Left lung (tissue), 4 donors: ENCODE measurements at regions not wholly inside any gene's neighbourhood (a gene's known extent, or its start where the extent isn't known, plus 50 kb on each side); places are given as distances from the start of the nearest gene placed in this dataset.
A peak's percentile ranks its signal among the peaks of the same experiment; 100 is the strongest.
"Not testable (repeated sequence)": the region's sequence is repeated elsewhere in the genome, so short reads cannot be mapped to it uniquely, and the experiment has no call there.

Source experiments
- ATAC-seq: fragments of 200-7000 bp; cut with Tn5 transposase; one replicate; pipeline ENCODE4 v1.9.1; 2020; ENCODE audit warnings: moderate library complexity
- DNase-seq, 4 donors: peaks; one replicate each; pipeline ENCODE4 v3.0.0-alpha.2; 2013 to 2020
- H3K27ac ChIP-seq, 2 donors: fragments of 200-600 bp; sonication (generic) in 1 of 2; one replicate each; pipeline versions ENCODE4 v1.5.0 to v1.8.0; 2020 to 2021
- H3K27me3 ChIP-seq, 2 donors: fragments of 200-600 bp; sonication (generic) in 1 of 2; one replicate each; pipeline versions ENCODE4 v1.5.0 to v1.8.0; 2020 to 2021
- H3K36me3 ChIP-seq, 2 donors: fragments of 200-600 bp; sonication (generic) in 1 of 2; one replicate each; pipeline versions ENCODE4 v1.5.0 to v1.8.0; 2020 to 2021
- H3K4me1 ChIP-seq, 2 donors: fragments of 200-600 bp; one replicate each; pipeline ENCODE4 v1.8.0; 2021
- H3K4me3 ChIP-seq, 2 donors: fragments of 200-600 bp; sonication (generic) in 1 of 2; one replicate each; pipeline versions ENCODE4 v1.5.0 to v1.8.0; 2020 to 2021; ENCODE audit warnings: mild to moderate bottlenecking in 1 of 2
- H3K9me3 ChIP-seq, 2 donors: fragments of 200-600 bp; sonication (generic) in 1 of 2; one replicate each; pipeline versions ENCODE4 v1.5.0 to v1.8.0; 2020 to 2021
- CTCF ChIP-seq, 2 donors: fragments of 200-600 bp; sonication (generic) in 1 of 2; IDR thresholded peaks; one replicate each; pipeline versions ENCODE4 v1.5.0 to v1.8.0; 2021; ENCODE audit warnings: antibody characterized with exemption in 2 of 2
- intact Hi-C, 2 donors: fragments of 100-400 bp; cut with DNase I; formaldehyde crosslinking; loops; one replicate each; pipeline versions ENCODE4 v1.11.2 to v1.14.2; 2022
- donor health status: DM: no; HTN: yes; CAD: no.
- donor health status: DM: no; HTN: no; CAD: no.

GRCh38 chr18:23317975-23318675 is 135.0 kb upstream of the RIOK3 start:
- DNase-seq (no peak), ATAC-seq (no peak)
- Histone ChIP-seq H3K4me3 (no peak overlapping the region), H3K9me3 (no peaks in the 10 kb centered on the region), H3K36me3 (no peaks in the 10 kb centered on the region), H3K27me3 (no peaks in the 10 kb centered on the region), H3K27ac (no peak overlapping the region), H3K4me1 (no peaks in the 10 kb centered on the region)
- intact Hi-C loops: no loop called here
- no peak for TF ChIP-seq CTCF (IDR thresholded peaks at IDR 0.05)

GRCh38 chr18:23320709-23321236 is 132.3 kb upstream of the RIOK3 start:
- Histone ChIP-seq H3K27me3 (no peaks in the 10 kb centered on the region), H3K4me3 (no peak overlapping the region), H3K9me3 (no peaks in the 10 kb centered on the region), H3K27ac (no peak overlapping the region), H3K36me3 (no peaks in the 10 kb centered on the region), H3K4me1 (peaks cover 4% of the 10 kb centered on the region in 2 donors)
- DNase-seq (no peak), ATAC-seq (no peak)
- intact Hi-C loops: no loop called here
- no peak for TF ChIP-seq CTCF (IDR thresholded peaks at IDR 0.05)

GRCh38 chr18:23321996-23322395 is 131.1 kb upstream of the RIOK3 start:
- H3K4me1 ChIP-seq: peaks cover 4% of the 10 kb centered on the region in 2 donors
- H3K27me3 ChIP-seq: no peaks in the 10 kb centered on the region
- no peak overlapping the region for H3K27ac ChIP-seq
- H3K4me3 ChIP-seq: no peak overlapping the region
- H3K9me3 ChIP-seq: no peaks in the 10 kb centered on the region
- no peak for TF ChIP-seq CTCF (IDR thresholded peaks at IDR 0.05)
- intact Hi-C loops: no loop called here
- no peaks in the 10 kb centered on the region for H3K36me3 ChIP-seq
- ATAC-seq (no peak), DNase-seq (no peak)

- H3K4me1 ChIP-seq: peaks cover 4% of the 10 kb centered on the region in 2 donors
- no peak overlapping the region for H3K4me3 ChIP-seq
- no peak for TF ChIP-seq CTCF (IDR thresholded peaks at IDR 0.05)
- H3K36me3 ChIP-seq: no peaks in the 10 kb centered on the region
- no peaks in the 10 kb centered on the region for H3K27me3 ChIP-seq
- intact Hi-C loops: no loop called here
- H3K27ac ChIP-seq: peak overlapping the region in 1 of 2 donors; percentile 65
- DNase-seq: no peak
- no peaks in the 10 kb centered on the region for H3K9me3 ChIP-seq
- ATAC-seq: peak; percentile 93
These were observed 128.9 kb upstream of the RIOK3 start for GRCh38 chr18:23324056-23324811.

- intact Hi-C loops: no loop called here
- H3K36me3 ChIP-seq: no peaks in the 10 kb centered on the region
- H3K27ac ChIP-seq: peak overlapping the region in 1 of 2 donors; percentile 65
- TF ChIP-seq CTCF (IDR thresholded peaks at IDR 0.05): no peak
- peaks cover 4% of the 10 kb centered on the region in 2 donors for H3K4me1 ChIP-seq
- H3K4me3 ChIP-seq: no peak overlapping the region
- no peaks in the 10 kb centered on the region for H3K9me3 ChIP-seq
- DNase-seq: no peak
- H3K27me3 ChIP-seq: no peaks in the 10 kb centered on the region
- ATAC-seq: no peak
These were observed 128.2 kb upstream of the RIOK3 start for GRCh38 chr18:23324861-23325260.

- H3K27ac ChIP-seq, H3K4me3 ChIP-seq, H3K4me1 ChIP-seq, intact Hi-C loops, H3K27me3 ChIP-seq, H3K9me3 ChIP-seq, H3K36me3 ChIP-seq, ATAC-seq, DNase-seq: not testable (repeated sequence)
These were observed 123.4 kb upstream of the RIOK3 start for GRCh38 chr18:23329671-23330070.
